ENCODE measurements at regions not wholly inside any gene's neighbourhood (a gene's known extent, or its start where the extent isn't known, plus 50 kb on each side); places are given as distances from the start of the nearest gene placed in this dataset.

DNA sequence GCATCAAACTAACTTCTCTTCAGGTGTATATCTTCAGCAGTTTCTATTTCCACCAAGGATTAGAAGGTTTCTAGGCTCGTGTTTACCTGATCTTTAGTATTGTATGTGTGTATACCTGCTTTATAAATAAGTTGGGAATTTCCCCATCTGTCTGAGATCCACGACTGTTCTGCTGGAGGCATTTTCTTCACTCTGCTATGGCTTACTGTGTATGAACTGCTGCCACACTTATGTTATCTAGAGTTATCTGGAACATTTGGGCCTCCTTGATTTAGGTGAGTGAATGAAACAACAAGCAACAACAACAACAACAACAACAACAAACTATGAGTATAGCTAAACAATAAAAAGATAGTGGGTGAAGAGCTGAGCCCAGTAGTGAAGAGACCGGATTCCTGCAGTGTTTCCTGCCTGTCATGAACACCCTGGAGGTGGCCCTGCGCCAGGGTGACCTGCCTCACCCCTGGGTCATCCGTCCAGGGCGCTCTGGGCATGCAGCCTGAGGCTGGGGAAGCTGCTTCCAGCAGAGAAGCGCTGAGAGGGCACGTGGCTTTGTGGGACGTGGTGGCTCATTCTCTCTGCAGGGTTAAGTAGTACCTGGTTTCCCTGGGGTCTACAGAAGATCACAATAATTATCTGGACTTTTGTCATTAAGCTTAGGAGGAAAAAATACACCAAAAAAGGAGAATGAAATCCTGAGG lies 56.1 kb upstream of the GATA6 start:
- H3K4me2 ChIP-seq (ENCODE audit: low read depth, low read length), result no peak overlapping the region
- BruUV-seq (replicated peaks), result no TSS peak
- 0% methylated on average over 6 of the region's 9 CpGs for WGBS (ENCODE audit: low lambda C conversion rate)
- TF ChIP-seq ZNF644 (CRISPR knock-in tag; IDR thresholded peaks at IDR 0.05; ENCODE audit: low read depth) (0 out of 2 replicates have a peak, but pooled peaks have one; percentile 11), SALL1 (CRISPR knock-in tag; IDR thresholded peaks at IDR 0.05) (peak; percentile 27; the same call in 1 of the 2 replicates), ZNF891 (CRISPR knock-in tag; IDR thresholded peaks at IDR 0.05) (no peak), FOXM1 (CRISPR knock-in tag; IDR thresholded peaks at IDR 0.05) (no peak), RARA (CRISPR knock-in tag; IDR thresholded peaks at IDR 0.05) (0 out of 2 replicates have a peak, but pooled peaks have one; percentile 53), NR2F6 (IDR thresholded peaks at IDR 0.05) (peak; percentile 31; the same call in 1 of the 2 replicates), NR2F6 (CRISPR knock-in tag; IDR thresholded peaks at IDR 0.05) (peak; percentile 82), RXRA (CRISPR knock-in tag; IDR thresholded peaks at IDR 0.05) (0 out of 2 replicates have a peak, but pooled peaks have one; percentile 25), GATAD2A (CRISPR knock-in tag; IDR thresholded peaks at IDR 0.05) (0 out of 2 replicates have a peak, but pooled peaks have one; percentile 29)
- TF ChIP-seq, protein P1, sequence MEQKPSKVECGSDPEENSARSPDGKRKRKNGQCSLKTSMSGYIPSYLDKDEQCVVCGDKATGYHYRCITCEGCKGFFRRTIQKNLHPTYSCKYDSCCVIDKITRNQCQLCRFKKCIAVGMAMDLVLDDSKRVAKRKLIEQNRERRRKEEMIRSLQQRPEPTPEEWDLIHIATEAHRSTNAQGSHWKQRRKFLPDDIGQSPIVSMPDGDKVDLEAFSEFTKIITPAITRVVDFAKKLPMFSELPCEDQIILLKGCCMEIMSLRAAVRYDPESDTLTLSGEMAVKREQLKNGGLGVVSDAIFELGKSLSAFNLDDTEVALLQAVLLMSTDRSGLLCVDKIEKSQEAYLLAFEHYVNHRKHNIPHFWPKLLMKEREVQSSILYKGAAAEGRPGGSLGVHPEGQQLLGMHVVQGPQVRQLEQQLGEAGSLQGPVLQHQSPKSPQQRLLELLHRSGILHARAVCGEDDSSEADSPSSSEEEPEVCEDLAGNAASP (CRISPR knock-in tag; IDR thresholded peaks at IDR 0.05; ENCODE audit: borderline replicate concordance), result peak; percentile 58; the same call in 1 of the 2 replicates
- TF ChIP-seq, protein P2, sequence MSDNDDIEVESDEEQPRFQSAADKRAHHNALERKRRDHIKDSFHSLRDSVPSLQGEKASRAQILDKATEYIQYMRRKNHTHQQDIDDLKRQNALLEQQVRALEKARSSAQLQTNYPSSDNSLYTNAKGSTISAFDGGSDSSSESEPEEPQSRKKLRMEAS (IDR thresholded peaks at IDR 0.05), result 0 out of 2 replicates have a peak, but pooled peaks have one; percentile 22
- TF ChIP-seq, protein P3, sequence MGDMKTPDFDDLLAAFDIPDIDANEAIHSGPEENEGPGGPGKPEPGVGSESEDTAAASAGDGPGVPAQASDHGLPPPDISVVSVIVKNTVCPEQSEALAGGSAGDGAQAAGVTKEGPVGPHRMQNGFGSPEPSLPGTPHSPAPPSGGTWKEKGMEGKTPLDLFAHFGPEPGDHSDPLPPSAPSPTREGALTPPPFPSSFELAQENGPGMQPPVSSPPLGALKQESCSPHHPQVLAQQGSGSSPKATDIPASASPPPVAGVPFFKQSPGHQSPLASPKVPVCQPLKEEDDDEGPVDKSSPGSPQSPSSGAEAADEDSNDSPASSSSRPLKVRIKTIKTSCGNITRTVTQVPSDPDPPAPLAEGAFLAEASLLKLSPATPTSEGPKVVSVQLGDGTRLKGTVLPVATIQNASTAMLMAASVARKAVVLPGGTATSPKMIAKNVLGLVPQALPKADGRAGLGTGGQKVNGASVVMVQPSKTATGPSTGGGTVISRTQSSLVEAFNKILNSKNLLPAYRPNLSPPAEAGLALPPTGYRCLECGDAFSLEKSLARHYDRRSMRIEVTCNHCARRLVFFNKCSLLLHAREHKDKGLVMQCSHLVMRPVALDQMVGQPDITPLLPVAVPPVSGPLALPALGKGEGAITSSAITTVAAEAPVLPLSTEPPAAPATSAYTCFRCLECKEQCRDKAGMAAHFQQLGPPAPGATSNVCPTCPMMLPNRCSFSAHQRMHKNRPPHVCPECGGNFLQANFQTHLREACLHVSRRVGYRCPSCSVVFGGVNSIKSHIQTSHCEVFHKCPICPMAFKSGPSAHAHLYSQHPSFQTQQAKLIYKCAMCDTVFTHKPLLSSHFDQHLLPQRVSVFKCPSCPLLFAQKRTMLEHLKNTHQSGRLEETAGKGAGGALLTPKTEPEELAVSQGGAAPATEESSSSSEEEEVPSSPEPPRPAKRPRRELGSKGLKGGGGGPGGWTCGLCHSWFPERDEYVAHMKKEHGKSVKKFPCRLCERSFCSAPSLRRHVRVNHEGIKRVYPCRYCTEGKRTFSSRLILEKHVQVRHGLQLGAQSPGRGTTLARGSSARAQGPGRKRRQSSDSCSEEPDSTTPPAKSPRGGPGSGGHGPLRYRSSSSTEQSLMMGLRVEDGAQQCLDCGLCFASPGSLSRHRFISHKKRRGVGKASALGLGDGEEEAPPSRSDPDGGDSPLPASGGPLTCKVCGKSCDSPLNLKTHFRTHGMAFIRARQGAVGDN (CRISPR knock-in tag; IDR thresholded peaks at IDR 0.05), result peak; percentile 46
- TF ChIP-seq, protein P4, sequence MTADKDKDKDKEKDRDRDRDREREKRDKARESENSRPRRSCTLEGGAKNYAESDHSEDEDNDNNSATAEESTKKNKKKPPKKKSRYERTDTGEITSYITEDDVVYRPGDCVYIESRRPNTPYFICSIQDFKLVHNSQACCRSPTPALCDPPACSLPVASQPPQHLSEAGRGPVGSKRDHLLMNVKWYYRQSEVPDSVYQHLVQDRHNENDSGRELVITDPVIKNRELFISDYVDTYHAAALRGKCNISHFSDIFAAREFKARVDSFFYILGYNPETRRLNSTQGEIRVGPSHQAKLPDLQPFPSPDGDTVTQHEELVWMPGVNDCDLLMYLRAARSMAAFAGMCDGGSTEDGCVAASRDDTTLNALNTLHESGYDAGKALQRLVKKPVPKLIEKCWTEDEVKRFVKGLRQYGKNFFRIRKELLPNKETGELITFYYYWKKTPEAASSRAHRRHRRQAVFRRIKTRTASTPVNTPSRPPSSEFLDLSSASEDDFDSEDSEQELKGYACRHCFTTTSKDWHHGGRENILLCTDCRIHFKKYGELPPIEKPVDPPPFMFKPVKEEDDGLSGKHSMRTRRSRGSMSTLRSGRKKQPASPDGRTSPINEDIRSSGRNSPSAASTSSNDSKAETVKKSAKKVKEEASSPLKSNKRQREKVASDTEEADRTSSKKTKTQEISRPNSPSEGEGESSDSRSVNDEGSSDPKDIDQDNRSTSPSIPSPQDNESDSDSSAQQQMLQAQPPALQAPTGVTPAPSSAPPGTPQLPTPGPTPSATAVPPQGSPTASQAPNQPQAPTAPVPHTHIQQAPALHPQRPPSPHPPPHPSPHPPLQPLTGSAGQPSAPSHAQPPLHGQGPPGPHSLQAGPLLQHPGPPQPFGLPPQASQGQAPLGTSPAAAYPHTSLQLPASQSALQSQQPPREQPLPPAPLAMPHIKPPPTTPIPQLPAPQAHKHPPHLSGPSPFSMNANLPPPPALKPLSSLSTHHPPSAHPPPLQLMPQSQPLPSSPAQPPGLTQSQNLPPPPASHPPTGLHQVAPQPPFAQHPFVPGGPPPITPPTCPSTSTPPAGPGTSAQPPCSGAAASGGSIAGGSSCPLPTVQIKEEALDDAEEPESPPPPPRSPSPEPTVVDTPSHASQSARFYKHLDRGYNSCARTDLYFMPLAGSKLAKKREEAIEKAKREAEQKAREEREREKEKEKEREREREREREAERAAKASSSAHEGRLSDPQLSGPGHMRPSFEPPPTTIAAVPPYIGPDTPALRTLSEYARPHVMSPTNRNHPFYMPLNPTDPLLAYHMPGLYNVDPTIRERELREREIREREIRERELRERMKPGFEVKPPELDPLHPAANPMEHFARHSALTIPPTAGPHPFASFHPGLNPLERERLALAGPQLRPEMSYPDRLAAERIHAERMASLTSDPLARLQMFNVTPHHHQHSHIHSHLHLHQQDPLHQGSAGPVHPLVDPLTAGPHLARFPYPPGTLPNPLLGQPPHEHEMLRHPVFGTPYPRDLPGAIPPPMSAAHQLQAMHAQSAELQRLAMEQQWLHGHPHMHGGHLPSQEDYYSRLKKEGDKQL (CRISPR knock-in tag; IDR thresholded peaks at IDR 0.05; ENCODE audit: low read depth), result no peak

More for the DNA sequence above, 56.1 kb upstream of the GATA6 start:
- ChIA-PET CTCF (ENCODE audit: low intra/inter-chr PET ratio, low total read pairs) (no interaction called here), POLR2A (no interaction called here)
- FAIRE-seq (no peak), ATAC-seq (peak; percentile 88), DNase-seq (ENCODE audit: low spot score) (peak; percentile 21)
- peaks cover 42% of the 10 kb centered on the region for H3K4me1 ChIP-seq (ENCODE audit: insufficient read depth, low read length)
- intact Hi-C loops (cut with micrococcal nuclease; ENCODE audit: unreplicated experiment), result loop anchor here (10.0 kb wide), 2 partner anchors 112 to 198 kb away; no protein-coding TSS in a partner anchor
- H2AFZ ChIP-seq (ENCODE audit: low read length), result no peak overlapping the region
- H3K79me2 ChIP-seq (ENCODE audit: insufficient read depth, low read length), result no peaks in the 10 kb centered on the region
- H4K20me1 ChIP-seq (ENCODE audit: insufficient read depth, low read length), result no peaks in the 10 kb centered on the region
- peaks cover 0 to 5% of the 10 kb centered on the region in 2 experiments; a peak in 1 of 5 replicates for H3K27me3 ChIP-seq (ENCODE audit: control insufficient read depth in 1 of 2, insufficient read depth in 2 of 2, low read length in 2 of 2)
- H3K9ac ChIP-seq (ENCODE audit: insufficient read depth, low read depth, low read length), result no peak overlapping the region
- no peaks in the 10 kb centered on the region for H3K36me3 ChIP-seq (replicated peaks in 1 of 2; ENCODE audit: control insufficient read depth in 1 of 2, insufficient read depth in 2 of 2, low read length in 2 of 2)
- in situ Hi-C loops (cut with HindIII; ENCODE audit: extremely low pct_ligation_motif_present, low pct_unique_long_range_greater_than_20kb), result no loop called here
- no peaks in the 10 kb centered on the region for H3K9me3 ChIP-seq (ENCODE audit: low read length)
- no peak overlapping the region for H3K4me3 ChIP-seq (replicated peaks in 1 of 3; ENCODE audit: insufficient read depth in 1 of 3, low read depth in 2 of 3, low read length in 3 of 3)
- no peak overlapping the region for H3K27ac ChIP-seq (ENCODE audit: extremely low read length, insufficient read depth, low read length)
